ENCODE measurements at regions not wholly inside any gene's neighbourhood (a gene's known extent, or its start where the extent isn't known, plus 50 kb on each side); places are given as distances from the start of the nearest gene placed in this dataset.

DNA sequence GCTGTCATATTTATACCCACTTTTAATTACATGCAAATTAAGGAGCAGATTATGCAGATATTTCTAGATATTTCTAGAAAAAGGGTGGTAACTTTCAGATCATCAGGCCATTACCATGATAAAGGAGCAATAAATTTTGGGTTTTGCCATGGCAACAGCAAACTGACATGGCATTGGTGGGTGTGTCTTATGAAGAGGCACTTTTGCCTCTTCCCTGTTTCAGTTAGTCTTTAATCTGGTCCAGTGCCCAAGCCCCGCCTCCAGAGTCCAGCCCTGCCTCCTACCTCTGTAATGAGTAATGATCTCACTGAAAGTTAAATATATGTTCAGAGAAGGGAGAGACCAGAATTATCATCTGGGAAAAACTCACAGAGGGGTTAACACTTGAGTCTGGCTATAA, 124.8 kb downstream of the SCG2 start:
- POLR2A ChIA-PET = no interaction called here
- DNase-seq (ENCODE audit: extremely low spot score) = no peak
- TF ChIP-seq ARNT (IDR thresholded peaks at IDR 0.05) (no peak), ZNF384 (IDR thresholded peaks at IDR 0.05) (no peak)
- TF ChIP-seq, protein P1, sequence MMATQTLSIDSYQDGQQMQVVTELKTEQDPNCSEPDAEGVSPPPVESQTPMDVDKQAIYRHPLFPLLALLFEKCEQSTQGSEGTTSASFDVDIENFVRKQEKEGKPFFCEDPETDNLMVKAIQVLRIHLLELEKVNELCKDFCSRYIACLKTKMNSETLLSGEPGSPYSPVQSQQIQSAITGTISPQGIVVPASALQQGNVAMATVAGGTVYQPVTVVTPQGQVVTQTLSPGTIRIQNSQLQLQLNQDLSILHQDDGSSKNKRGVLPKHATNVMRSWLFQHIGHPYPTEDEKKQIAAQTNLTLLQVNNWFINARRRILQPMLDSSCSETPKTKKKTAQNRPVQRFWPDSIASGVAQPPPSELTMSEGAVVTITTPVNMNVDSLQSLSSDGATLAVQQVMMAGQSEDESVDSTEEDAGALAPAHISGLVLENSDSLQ (IDR thresholded peaks at IDR 0.05) = peak; percentile 64
- CTCF ChIA-PET = no interaction called here

DNA sequence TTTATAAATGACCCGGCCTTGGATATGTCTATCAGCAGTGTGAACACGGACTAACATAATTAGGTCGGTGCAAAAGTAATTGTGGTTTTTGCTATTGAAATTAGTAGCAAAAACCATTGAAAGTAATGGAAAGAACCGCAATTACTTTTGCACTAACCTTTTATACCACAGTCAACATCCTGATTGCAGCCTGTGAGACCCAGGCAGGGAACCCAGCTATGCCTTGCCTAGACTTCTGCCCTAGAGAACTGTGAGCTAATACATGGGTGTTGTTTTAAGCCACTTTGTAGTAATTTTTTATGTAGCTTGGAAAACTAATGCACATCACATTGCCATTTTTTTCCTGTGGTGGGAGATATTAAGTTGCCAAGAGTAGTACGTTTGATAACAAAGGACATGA, 120.7 kb downstream of the SCG2 start:
- CTCF ChIA-PET = no interaction called here

DNA sequence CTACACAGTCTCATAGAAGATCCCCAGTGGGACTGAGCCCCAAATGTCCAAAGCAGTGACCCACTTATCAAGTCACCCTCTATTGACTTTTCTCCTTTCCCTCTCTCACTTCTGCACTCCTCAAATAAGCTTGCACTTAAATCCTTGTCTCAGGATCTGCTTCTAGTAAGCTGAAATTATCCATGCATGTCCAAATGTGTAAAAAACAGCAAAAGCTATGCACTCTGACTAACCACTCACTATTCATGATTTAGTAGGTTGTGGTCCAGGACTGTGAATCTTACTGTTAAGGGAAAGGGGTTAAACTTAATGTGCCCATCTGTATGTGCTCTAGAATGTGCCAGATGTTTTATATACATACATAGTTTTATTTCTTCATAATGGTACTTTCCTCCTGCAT, 115.4 kb downstream of the SCG2 start:
- ChIA-PET POLR2A (no interaction called here), CTCF (interaction anchor here (0.6 kb wide), 1 partner anchor 180 kb away, joined by 3 read pairs; no protein-coding TSS in a partner anchor)
- TF ChIP-seq SUZ12 (IDR thresholded peaks at IDR 0.05) (no peak), FOXM1 (IDR thresholded peaks at IDR 0.05; ENCODE audit: borderline replicate concordance) (no peak), FOXA1 (IDR thresholded peaks at IDR 0.05) (no peak), TARDBP (IDR thresholded peaks at IDR 0.05) (no peak), HDGF (IDR thresholded peaks at IDR 0.05; ENCODE audit: borderline replicate concordance) (no peak), ZNF384 (IDR thresholded peaks at IDR 0.05) (no peak), ELF4 (IDR thresholded peaks at IDR 0.05) (no peak)
- TF ChIP-seq, protein P1 (IDR thresholded peaks at IDR 0.05) = no peak
- DNase-seq (ENCODE audit: extremely low spot score) = no peak

More for the DNA sequence above, 120.7 kb downstream of the SCG2 start:
- POLR2A ChIA-PET = no interaction called here
- DNase-seq (ENCODE audit: extremely low spot score) = no peak
- no peak for TF ChIP-seq SUZ12 (IDR thresholded peaks at IDR 0.05)
- TF ChIP-seq CTBP1 (IDR thresholded peaks at IDR 0.05; ENCODE audit: borderline replicate concordance) = no peak
- no peak for TF ChIP-seq ELF4 (IDR thresholded peaks at IDR 0.05)
- TF ChIP-seq ARNT (IDR thresholded peaks at IDR 0.05) = no peak
- no peak for TF ChIP-seq NFRKB (IDR thresholded peaks at IDR 0.05)
- no peak for TF ChIP-seq SP1 (IDR thresholded peaks at IDR 0.05)
- TF ChIP-seq FOXK2 (IDR thresholded peaks at IDR 0.05) = no peak
- TF ChIP-seq TARDBP (IDR thresholded peaks at IDR 0.05) = no peak
- TF ChIP-seq, protein P1 (IDR thresholded peaks at IDR 0.05) = no peak
- no peak for TF ChIP-seq FOXM1 (IDR thresholded peaks at IDR 0.05; ENCODE audit: borderline replicate concordance)
- TF ChIP-seq FOXA1 (IDR thresholded peaks at IDR 0.05) = no peak
- TF ChIP-seq LEF1 (IDR thresholded peaks at IDR 0.05; ENCODE audit: borderline replicate concordance) = no peak
- no peak for TF ChIP-seq L3MBTL2 (conservative IDR thresholded peaks at IDR 0.05)
- TF ChIP-seq HDGF (IDR thresholded peaks at IDR 0.05; ENCODE audit: borderline replicate concordance) = no peak
- TF ChIP-seq BHLHE40 (IDR thresholded peaks at IDR 0.05; ENCODE audit: borderline replicate concordance) = no peak

GRCh38 chr2:223487214-223487846, 114.8 kb downstream of the SCG2 start:
- ChIA-PET POLR2A (no interaction called here), CTCF (interaction anchor here (1.0 kb wide), 1 partner anchor 311 kb away, joined by 3 read pairs; no protein-coding TSS in a partner anchor)
- no peak for TF ChIP-seq FOXM1 (IDR thresholded peaks at IDR 0.05; ENCODE audit: borderline replicate concordance)
- TF ChIP-seq HDGF (IDR thresholded peaks at IDR 0.05; ENCODE audit: borderline replicate concordance) = no peak
- TF ChIP-seq LEF1 (IDR thresholded peaks at IDR 0.05; ENCODE audit: borderline replicate concordance) = no peak
- TF ChIP-seq ELF4 (IDR thresholded peaks at IDR 0.05) = no peak
- no peak for DNase-seq (ENCODE audit: extremely low spot score)

DNA sequence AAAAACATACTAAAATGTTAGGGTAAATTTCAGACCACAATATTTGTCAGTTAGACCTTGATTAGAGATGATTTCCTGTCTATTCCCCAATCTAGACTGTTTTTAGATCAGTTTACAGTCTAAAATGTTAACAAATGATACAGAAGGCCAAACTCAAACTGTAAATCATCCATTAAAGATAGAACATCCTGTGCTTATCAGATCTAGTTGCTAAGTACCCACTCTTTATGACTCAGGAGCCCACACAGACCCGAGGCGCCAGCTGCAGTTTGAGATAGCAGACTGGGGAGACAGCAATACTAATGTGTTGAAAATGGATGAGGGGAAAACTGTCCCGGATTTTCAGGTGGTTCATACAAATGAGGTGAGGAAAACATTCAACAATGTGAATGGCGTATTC, 113.3 kb downstream of the SCG2 start:
- TF ChIP-seq TARDBP (IDR thresholded peaks at IDR 0.05) (no peak), L3MBTL2 (conservative IDR thresholded peaks at IDR 0.05) (no peak), LEF1 (IDR thresholded peaks at IDR 0.05; ENCODE audit: borderline replicate concordance) (no peak), SP1 (IDR thresholded peaks at IDR 0.05) (no peak), HDGF (IDR thresholded peaks at IDR 0.05; ENCODE audit: borderline replicate concordance) (no peak), NFRKB (IDR thresholded peaks at IDR 0.05) (no peak), FOXM1 (IDR thresholded peaks at IDR 0.05; ENCODE audit: borderline replicate concordance) (no peak), BHLHE40 (IDR thresholded peaks at IDR 0.05; ENCODE audit: borderline replicate concordance) (no peak), CTBP1 (IDR thresholded peaks at IDR 0.05; ENCODE audit: borderline replicate concordance) (no peak), ZNF384 (IDR thresholded peaks at IDR 0.05) (no peak), FOXK2 (IDR thresholded peaks at IDR 0.05) (no peak), SUZ12 (IDR thresholded peaks at IDR 0.05) (no peak), ARNT (IDR thresholded peaks at IDR 0.05) (no peak), FOXA1 (IDR thresholded peaks at IDR 0.05) (no peak), ELF4 (IDR thresholded peaks at IDR 0.05) (no peak)
- TF ChIP-seq, protein P1 (IDR thresholded peaks at IDR 0.05) = no peak
- no peak for DNase-seq (ENCODE audit: extremely low spot score)
- ChIA-PET POLR2A (no interaction called here), CTCF (no interaction called here)

DNA sequence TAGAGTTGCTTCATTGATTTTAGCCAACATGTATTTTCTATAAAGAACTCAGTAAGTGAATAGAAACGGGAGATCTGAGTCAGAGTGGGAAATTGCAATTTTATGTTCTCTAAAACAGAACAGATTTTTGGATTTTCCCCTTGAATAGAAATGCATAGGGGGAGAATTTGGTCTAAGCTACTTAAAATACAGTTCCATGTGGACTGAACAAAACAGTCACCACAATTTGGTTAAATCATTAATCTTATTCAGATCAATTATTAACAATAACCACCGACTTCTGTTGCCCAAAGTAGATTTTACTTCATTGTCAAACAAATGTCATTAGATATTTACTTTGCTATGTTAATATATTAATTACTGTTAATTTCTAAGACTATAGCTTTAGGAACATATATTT, 107.7 kb downstream of the SCG2 start:
- ChIA-PET POLR2A (no interaction called here), CTCF (no interaction called here)
- TF ChIP-seq BHLHE40 (IDR thresholded peaks at IDR 0.05; ENCODE audit: borderline replicate concordance) = no peak
- DNase-seq (ENCODE audit: extremely low spot score) = no peak

All from HEK293T (cell line).